ENCODE measurements at regions not wholly inside any gene's neighbourhood (a gene's known extent, or its start where the extent isn't known, plus 50 kb on each side); places are given as distances from the start of the nearest gene placed in this dataset.

GRCh38 chr12:66902020-66902419, 223.1 kb upstream of the GRIP1 start:
- ChIA-PET CTCF (ENCODE audit: low intra/inter-chr PET ratio, low total read pairs) (no interaction called here), POLR2A (no interaction called here)
- in situ Hi-C loops (cut with HindIII; ENCODE audit: extremely low pct_ligation_motif_present, low pct_unique_long_range_greater_than_20kb) (no loop called here), intact Hi-C loops (cut with micrococcal nuclease; ENCODE audit: unreplicated experiment) (no loop called here)
- Histone ChIP-seq H3K4me2 (ENCODE audit: low read depth, low read length) (no peak overlapping the region), H4K20me1 (ENCODE audit: insufficient read depth, low read length) (no peaks in the 10 kb centered on the region), H3K27ac (ENCODE audit: extremely low read length, insufficient read depth, low read length) (no peak overlapping the region), H2AFZ (ENCODE audit: low read length) (no peak overlapping the region), H3K4me3 (replicated peaks in 1 of 3; ENCODE audit: insufficient read depth in 1 of 3, low read depth in 2 of 3, low read length in 3 of 3) (no peak overlapping the region), H3K79me2 (ENCODE audit: insufficient read depth, low read length) (no peaks in the 10 kb centered on the region), H3K9ac (ENCODE audit: insufficient read depth, low read depth, low read length) (no peak overlapping the region), H3K36me3 (replicated peaks in 1 of 2; ENCODE audit: control insufficient read depth in 1 of 2, insufficient read depth in 2 of 2, low read length in 2 of 2) (no peaks in the 10 kb centered on the region), H3K9me3 (ENCODE audit: low read length) (no peaks in the 10 kb centered on the region), H3K27me3 (ENCODE audit: control insufficient read depth in 1 of 2, insufficient read depth in 2 of 2, low read length in 2 of 2) (peaks cover 0 to 1% of the 10 kb centered on the region in 2 experiments; a peak in 1 of 5 replicates), H3K4me1 (ENCODE audit: insufficient read depth, low read length) (no peaks in the 10 kb centered on the region)
- FAIRE-seq (no peak), DNase-seq (ENCODE audit: low spot score) (no peak), ATAC-seq (no peak)
- BruUV-seq (replicated peaks): no TSS peak
- no peak for TF ChIP-seq HOXA9 (CRISPR knock-in tag; IDR thresholded peaks at IDR 0.05; ENCODE audit: borderline replicate concordance)
- TF ChIP-seq ZNF83 (CRISPR knock-in tag; IDR thresholded peaks at IDR 0.05; ENCODE audit: borderline replicate concordance): no peak
- TF ChIP-seq, protein P1, sequence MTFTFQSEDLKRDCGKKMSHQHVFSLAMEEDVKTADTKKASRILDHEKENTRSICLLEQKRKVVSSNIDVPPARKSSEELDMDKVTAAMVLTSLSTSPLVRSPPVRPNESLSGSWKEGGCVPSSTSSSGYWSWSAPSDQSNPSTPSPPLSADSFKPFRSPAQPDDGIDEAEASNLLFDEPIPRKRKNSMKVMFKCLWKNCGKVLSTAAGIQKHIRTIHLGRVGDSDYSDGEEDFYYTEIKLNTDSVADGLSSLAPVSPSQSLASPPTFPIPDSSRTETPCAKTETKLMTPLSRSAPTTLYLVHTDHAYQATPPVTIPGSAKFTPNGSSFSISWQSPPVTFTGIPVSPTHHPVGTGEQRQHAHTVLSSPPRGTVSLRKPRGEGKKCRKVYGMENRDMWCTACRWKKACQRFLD (CRISPR knock-in tag; IDR thresholded peaks at IDR 0.05; ENCODE audit: borderline replicate concordance): no peak

DNA sequence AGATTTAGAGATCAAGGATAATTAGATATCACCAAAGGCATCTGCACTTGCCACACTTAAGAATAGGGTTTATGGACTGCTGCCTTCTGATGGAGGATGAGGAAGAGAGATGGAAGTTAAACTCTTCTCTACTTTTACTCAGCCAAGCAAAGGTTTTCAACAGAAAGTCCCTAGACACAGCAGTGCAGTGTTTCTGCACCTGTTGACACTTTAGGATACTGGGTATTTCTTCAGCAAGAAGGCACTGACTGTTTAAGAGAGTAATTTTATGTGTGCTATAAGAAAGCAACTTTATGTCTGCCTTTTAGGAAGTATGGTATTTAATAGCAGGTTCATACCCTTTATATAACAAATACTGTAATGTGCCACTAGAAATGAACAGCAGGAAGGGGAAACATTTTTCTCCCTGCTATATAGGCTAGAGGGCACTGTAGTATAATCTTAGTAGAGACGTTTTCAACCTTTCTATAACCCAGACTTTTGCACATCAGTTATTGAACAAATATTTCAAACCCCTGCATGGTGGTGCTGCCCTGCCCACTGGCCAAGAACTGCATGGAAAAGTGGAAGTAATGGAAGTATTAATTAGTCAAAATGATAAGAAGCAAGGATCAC, 225.0 kb upstream of the GRIP1 start:
- no peaks in the 10 kb centered on the region for H3K79me2 ChIP-seq (ENCODE audit: insufficient read depth, low read length)
- FAIRE-seq: no peak
- DNase-seq (ENCODE audit: low spot score): no peak
- ATAC-seq: no peak
- POLR2A ChIA-PET: no interaction called here
- no peak for TF ChIP-seq MLX (CRISPR knock-in tag; IDR thresholded peaks at IDR 0.05)
- TF ChIP-seq TARDBP (CRISPR knock-in tag; IDR thresholded peaks at IDR 0.05): no peak
- TF ChIP-seq ZNF660 (CRISPR knock-in tag; IDR thresholded peaks at IDR 0.05; ENCODE audit: borderline replicate concordance, low read depth): no peak
- CTCF ChIA-PET (ENCODE audit: low intra/inter-chr PET ratio, low total read pairs): no interaction called here
- H3K9ac ChIP-seq (ENCODE audit: insufficient read depth, low read depth, low read length): no peak overlapping the region
- no peaks in the 10 kb centered on the region for H3K4me1 ChIP-seq (ENCODE audit: insufficient read depth, low read length)
- WGBS (ENCODE audit: low lambda C conversion rate): 4% methylated on average over 1 of the region's 1 CpG
- in situ Hi-C loops (cut with HindIII; ENCODE audit: extremely low pct_ligation_motif_present, low pct_unique_long_range_greater_than_20kb) (no loop called here), intact Hi-C loops (cut with micrococcal nuclease; ENCODE audit: unreplicated experiment) (no loop called here)
- H3K36me3 ChIP-seq (replicated peaks in 1 of 2; ENCODE audit: control insufficient read depth in 1 of 2, insufficient read depth in 2 of 2, low read length in 2 of 2): no peaks in the 10 kb centered on the region
- H3K27ac ChIP-seq (ENCODE audit: extremely low read length, insufficient read depth, low read length): no peak overlapping the region
- no peak overlapping the region for H3K4me2 ChIP-seq (ENCODE audit: low read depth, low read length)
- no TSS peak for BruUV-seq (replicated peaks)
- no peak overlapping the region for H3K4me3 ChIP-seq (replicated peaks in 1 of 3; ENCODE audit: insufficient read depth in 1 of 3, low read depth in 2 of 3, low read length in 3 of 3)
- H3K9me3 ChIP-seq (ENCODE audit: low read length): no peaks in the 10 kb centered on the region
- no peak overlapping the region for H2AFZ ChIP-seq (ENCODE audit: low read length)
- H4K20me1 ChIP-seq (ENCODE audit: insufficient read depth, low read length): no peaks in the 10 kb centered on the region
- peaks cover 0 to 1% of the 10 kb centered on the region in 2 experiments; a peak in 1 of 5 replicates for H3K27me3 ChIP-seq (ENCODE audit: control insufficient read depth in 1 of 2, insufficient read depth in 2 of 2, low read length in 2 of 2)

Data from HepG2 (cell line).